GM12878 (cell line): ENCODE measurements at regions not wholly inside any gene's neighbourhood (a gene's known extent, or its start where the extent isn't known, plus 50 kb on each side); places are given as distances from the start of the nearest gene placed in this dataset.

Source experiments
- ATAC-seq: fragments of 200-7000 bp; cut with Tn5 transposase; 3 replicates; pipeline ENCODE4 v1.9.1; 2020; ENCODE audit warnings: mild to moderate bottlenecking, moderate library complexity
- BruUV-seq: library from RNA; stranded (reverse); fragments of 400-500 nt; replicated peaks from 2 replicates; lab custom pipeline; 2021; lab: Mats Ljungman, UMichigan
- CTCF ChIA-PET: fragments of 300-600 bp; sonication (Branson Sonifier 250); formaldehyde crosslinking; extraction: SDS; loops from one replicate; lab custom pipeline; 2021; ENCODE audit warnings: inconsistent platforms; lab: Yijun Ruan, JAX
- POLR2A ChIA-PET: fragments of 350-600 bp; formaldehyde crosslinking; extraction: SDS; loops from one replicate; lab custom pipeline; 2021; ENCODE audit warnings: inconsistent platforms; lab: Charles Lee
- RAD21 ChIA-PET: fragments of 300-600 bp; sonication (Branson Sonifier 250); formaldehyde crosslinking; loops from one replicate; lab custom pipeline; 2023; ENCODE audit warnings: antibody characterized with exemption; ENCODE audit not compliant: unreplicated experiment; lab: Charles Lee
- SMC1A ChIA-PET: fragments of 300-600 bp; sonication (Branson Sonifier 250); formaldehyde crosslinking; loops from one replicate; lab custom pipeline; 2023; ENCODE audit not compliant: unreplicated experiment, uncharacterized antibody; lab: Charles Lee
- DNase-seq: peaks from one replicate; pipeline ENCODE4 v3.0.0-alpha.2; 2011; ENCODE audit warnings: low read depth, low spot score
- FAIRE-seq: peaks from 3 replicates; lab custom pipeline; 2011; peaks lifted over from hg19 to GRCh38; lab: Jason Lieb, UNC
- H2AFZ ChIP-seq: 2 replicates; pipeline ENCODE4 v1.6.0; 2011; ENCODE audit warnings: low read depth, low read length, control low read depth; ENCODE audit not compliant: control insufficient read depth
- H3K27ac ChIP-seq: 2 replicates; pipeline ENCODE4 v1.5.1; 2011; ENCODE audit warnings: control low read depth; ENCODE audit not compliant: control insufficient read depth, insufficient read depth
- H3K27me3 ChIP-seq, 2 experiments: replicated peaks in 1 of 2; 2 replicates each; pipeline versions ENCODE4 v1.6.0 to v1.6.1; 2011; ENCODE audit warnings: low read length in 1 of 2; ENCODE audit not compliant: control insufficient read depth in 2 of 2, insufficient read depth in 2 of 2
- H3K36me3 ChIP-seq, 2 experiments: 2 replicates each; pipeline ENCODE4 v1.5.1; 2011; ENCODE audit warnings: low read length in 1 of 2; ENCODE audit not compliant: control insufficient read depth in 2 of 2, insufficient read depth in 2 of 2
- H3K4me1 ChIP-seq: 2 replicates; pipeline ENCODE4 v1.6.1; 2011; ENCODE audit warnings: mild to moderate bottlenecking, low read length, moderate library complexity, mixed read lengths; ENCODE audit not compliant: control insufficient read depth, insufficient read depth
- H3K4me2 ChIP-seq: 2 replicates; pipeline ENCODE4 v1.6.0; 2011; ENCODE audit warnings: control low read depth; ENCODE audit not compliant: control insufficient read depth, insufficient read depth
- H3K4me3 ChIP-seq: fragments of 200-600 bp; sonication (generic); 2 replicates; pipeline ENCODE4 v1.5.1; 2016
- H3K79me2 ChIP-seq: 2 replicates; pipeline ENCODE4 v1.6.0; 2011; ENCODE audit warnings: low read length; ENCODE audit not compliant: control insufficient read depth, insufficient read depth
- H3K9ac ChIP-seq: 2 replicates; pipeline ENCODE4 v1.8.0; 2011; ENCODE audit warnings: low read length, control low read depth, mixed read lengths; ENCODE audit not compliant: control insufficient read depth, insufficient read depth
- H3K9me3 ChIP-seq: replicated peaks from 3 replicates; pipeline ENCODE4 v1.5.1; 2011; ENCODE audit warnings: mild to moderate bottlenecking, low read length; ENCODE audit not compliant: control insufficient read depth, insufficient read depth
- H4K20me1 ChIP-seq: 2 replicates; pipeline ENCODE4 v1.6.0; 2011; ENCODE audit not compliant: control insufficient read depth, insufficient read depth
- BACH1 ChIP-seq: fragments of 450-650 bp; IDR thresholded peaks from 2 replicates; pipeline ENCODE4 v1.6.1; 2017; ENCODE audit warnings: mild to moderate bottlenecking, borderline replicate concordance
- BMI1 ChIP-seq: fragments of 450-650 bp; IDR thresholded peaks from 2 replicates; pipeline ENCODE4 v1.6.1; 2016; ENCODE audit warnings: mild to moderate bottlenecking, moderate library complexity, borderline replicate concordance
- CEBPB ChIP-seq, 2 experiments: fragments of 150-350 bp in 1 of 2; IDR thresholded peaks; 2 replicates each; pipeline ENCODE4 v1.6.1; 2012 to 2014; ENCODE audit warnings: low read depth in 2 of 2, low read length in 2 of 2, borderline replicate concordance in 1 of 2, inconsistent platforms in 1 of 2
- CHD1 ChIP-seq: IDR thresholded peaks from 2 replicates; pipeline ENCODE4 v1.6.1; 2012; ENCODE audit warnings: low read depth, low read length, improper control_type of control experiment
- DPF2 ChIP-seq: fragments of 450-650 bp; IDR thresholded peaks from 2 replicates; pipeline ENCODE4 v1.6.1; 2017; ENCODE audit warnings: mild to moderate bottlenecking
- EED ChIP-seq: sonication (generic); IDR thresholded peaks from 2 replicates; pipeline ENCODE4 v1.6.1; 2016; ENCODE audit warnings: antibody characterized with exemption, low read depth
- HDGF ChIP-seq: fragments of 450-650 bp; IDR thresholded peaks from 2 replicates; pipeline ENCODE4 v1.6.1; 2016; ENCODE audit warnings: antibody characterized with exemption
- IRF4 ChIP-seq: IDR thresholded peaks from 2 replicates; pipeline ENCODE4 v1.6.1; 2011; ENCODE audit warnings: low read depth, low read length
- RELA ChIP-seq: fragments of 450-650 bp; IDR thresholded peaks from 2 replicates; pipeline ENCODE4 v1.8.0; 2014; ENCODE audit warnings: borderline replicate concordance; ENCODE audit not compliant: partially characterized antibody
- RELB ChIP-seq: fragments of 450-650 bp; IDR thresholded peaks from 2 replicates; pipeline ENCODE4 v1.6.1; 2017; ENCODE audit warnings: low read depth, mild to moderate bottlenecking, moderate library complexity
- TARDBP ChIP-seq: IDR thresholded peaks from 2 replicates; pipeline ENCODE4 v1.6.1; 2016; ENCODE audit warnings: borderline replicate concordance
- TBL1XR1 ChIP-seq: IDR thresholded peaks from 2 replicates; pipeline ENCODE4 v1.6.1; 2012; ENCODE audit warnings: low read depth, low read length, improper control_type of control experiment
- TCF12 ChIP-seq: IDR thresholded peaks from 2 replicates; pipeline ENCODE4 v1.6.1; 2011; ENCODE audit warnings: low read depth, mild to moderate bottlenecking, low read length
- ZZZ3 ChIP-seq: IDR thresholded peaks from 2 replicates; pipeline ENCODE4 v1.6.1; 2011; ENCODE audit warnings: low read depth; ENCODE audit not compliant: control insufficient read depth, insufficient read length
- WGBS: methylation state at CpG from one replicate; pipeline ENCODE4 v1.1.6; 2016; ENCODE audit warnings: low lambda C conversion rate; ENCODE audit not compliant: insufficient replicate concordance, insufficient coverage; ENCODE audit errors: missing lambda C conversion rate; 5-methylcytosine and 5-hydroxymethylcytosine counted together
- in situ Hi-C: fragments of 300-500 bp; cut with MboI; formaldehyde crosslinking; loops from 9 replicates; pipeline ENCODE4 v1.14.3; 2018; ENCODE audit warnings: mixed read lengths
- intact Hi-C: fragments of 100-400 bp; cut with micrococcal nuclease; formaldehyde crosslinking; loops from one replicate; pipeline ENCODE4 v1.14.2; 2022; ENCODE audit not compliant: unreplicated experiment

- Histone ChIP-seq H3K4me1 (no peaks in the 10 kb centered on the region), H3K36me3 (no peaks in the 10 kb centered on the region), H3K79me2 (no peaks in the 10 kb centered on the region), H4K20me1 (no peaks in the 10 kb centered on the region), H3K9ac (no peak overlapping the region), H3K27ac (no peak overlapping the region), H2AFZ (no peak overlapping the region), H3K4me2 (no peak overlapping the region), H3K9me3 (no peaks in the 10 kb centered on the region), H3K4me3 (no peak overlapping the region), H3K27me3 (no peaks in the 10 kb centered on the region)
- RAD21 ChIA-PET = no interaction called here
- in situ Hi-C loops = no loop called here
- 12% methylated on average over 3 of the region's 3 CpGs for WGBS
- POLR2A ChIA-PET = no interaction called here
- no peak for TF ChIP-seq TCF12
- no peak for TF ChIP-seq CEBPB (IDR thresholded peaks at IDR 0.05; ENCODE audit: borderline replicate concordance in 1 of 2, low read depth in 2 of 2, low read length in 2 of 2)
- no peak for TF ChIP-seq BMI1
- TF ChIP-seq IRF4 = no peak
- no peak for TF ChIP-seq CHD1
- TF ChIP-seq EED = no peak
- TF ChIP-seq HDGF = no peak
- no peak for TF ChIP-seq ZZZ3
- ATAC-seq = no peak
- CTCF ChIA-PET = no interaction called here
- no peak for DNase-seq
- intact Hi-C loops = no loop called here
- SMC1A ChIA-PET = no interaction called here
- no TSS peak for BruUV-seq
- no peak for FAIRE-seq
Observed at GRCh38 chr7:152979376-152979775, 219.8 kb downstream of the ACTR3B start.

- CTCF ChIA-PET = no interaction called here
- no peaks in the 10 kb centered on the region for H3K4me1 ChIP-seq
- RAD21 ChIA-PET = no interaction called here
- TF ChIP-seq RELB (no peak), BACH1 (no peak), DPF2 (no peak), TBL1XR1 (no peak), RELA (no peak), TARDBP (no peak)
- WGBS = 6% methylated on average over 4 of the region's 4 CpGs
- ATAC-seq = no peak
- no peaks in the 10 kb centered on the region for H3K27me3 ChIP-seq
- DNase-seq = no peak
- no peaks in the 10 kb centered on the region for H3K36me3 ChIP-seq
- H3K79me2 ChIP-seq = no peaks in the 10 kb centered on the region
- no peaks in the 10 kb centered on the region for H4K20me1 ChIP-seq
- H3K9ac ChIP-seq = no peak overlapping the region
- no peaks in the 10 kb centered on the region; the same call in 2 of the 3 replicates for H3K9me3 ChIP-seq
- H2AFZ ChIP-seq = no peak overlapping the region
- BruUV-seq = no TSS peak
- H3K27ac ChIP-seq = no peak overlapping the region
- SMC1A ChIA-PET = no interaction called here
- POLR2A ChIA-PET = no interaction called here
- no peak for FAIRE-seq
- in situ Hi-C loops (no loop called here), intact Hi-C loops (no loop called here)
- no peak overlapping the region for H3K4me2 ChIP-seq
- no peak overlapping the region for H3K4me3 ChIP-seq
Observed at GRCh38 chr7:152984421-152984820, 224.9 kb downstream of the ACTR3B start.
